Activated CD8-positive, alpha-beta T cell treated with anti-CD3 and anti-CD28 coated beads, Interleukin-2, amount 10 ng/mL, durations not matched to agents 7 days and 5 days (primary cell): ENCODE measurements at regions not wholly inside any gene's neighbourhood (a gene's known extent, or its start where the extent isn't known, plus 50 kb on each side); places are given as distances from the start of the nearest gene placed in this dataset.

Experiments
- ATAC-seq: fragments of 150-1000 bp; cut with Tn5 transposase; one replicate; pipeline ENCODE4 v1.10.0; 2021; ENCODE audit warnings: moderate library complexity
- CTCF ChIA-PET: fragments of 350-600 bp; sonication (Branson Sonifier 250); formaldehyde crosslinking; loops from one replicate; lab custom pipeline; 2021; ENCODE audit warnings: antibody characterized with exemption; lab: Charles Lee
- POLR2A ChIA-PET: fragments of 350-600 bp; sonication (Branson Sonifier 250); formaldehyde crosslinking; loops from one replicate; lab custom pipeline; 2021; ENCODE audit warnings: antibody characterized with exemption; lab: Charles Lee
- DNase-seq: peaks from one replicate; pipeline ENCODE4 v3.0.0-alpha.2; 2020
- H3K27ac Mint-ChIP-seq: one replicate; pipeline ENCODE4 v1.8.0; 2021; ENCODE audit warnings: mild to moderate bottlenecking, mixed read lengths
- H3K27me3 Mint-ChIP-seq: one replicate; pipeline ENCODE4 v1.8.0; 2021; ENCODE audit warnings: low read depth, mixed read lengths
- H3K36me3 Mint-ChIP-seq: one replicate; pipeline ENCODE4 v1.8.0; 2021; ENCODE audit warnings: low read depth, mixed read lengths
- H3K4me1 Mint-ChIP-seq: one replicate; pipeline ENCODE4 v1.8.0; 2021; ENCODE audit warnings: low read depth, mixed read lengths
- H3K4me3 Mint-ChIP-seq: one replicate; pipeline ENCODE4 v1.8.0; 2021; ENCODE audit warnings: mild to moderate bottlenecking, mixed read lengths
- H3K9me3 Mint-ChIP-seq: one replicate; pipeline ENCODE4 v1.8.0; 2022; ENCODE audit warnings: mixed read lengths; ENCODE audit not compliant: insufficient read depth

DNA sequence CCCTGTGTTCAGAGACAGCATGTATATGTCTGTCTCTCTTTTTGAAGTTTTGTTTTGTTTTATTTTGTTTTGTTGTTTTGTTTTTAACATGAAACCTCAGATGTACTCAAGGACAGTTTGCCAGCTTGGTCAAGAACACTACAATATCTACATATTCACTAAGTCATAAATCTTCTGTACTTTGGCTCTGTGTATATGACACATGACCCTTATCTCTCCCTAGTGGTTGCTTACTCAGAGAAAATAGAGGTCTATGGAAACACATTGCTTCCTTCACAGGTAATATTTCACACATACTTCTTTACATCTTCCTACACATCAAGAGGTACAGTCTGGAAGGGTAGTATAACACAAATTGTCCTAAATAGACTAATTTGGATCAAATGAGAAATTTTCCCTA is 312.6 kb upstream of the VRK2 start:
- no peaks in the 10 kb centered on the region for H3K36me3 Mint-ChIP-seq
- H3K27me3 Mint-ChIP-seq, result no peaks in the 10 kb centered on the region
- no peak overlapping the region for H3K4me3 Mint-ChIP-seq
- no peaks in the 10 kb centered on the region for H3K9me3 Mint-ChIP-seq
- H3K4me1 Mint-ChIP-seq, result no peaks in the 10 kb centered on the region
- ChIA-PET CTCF (interaction anchor here (2.1 kb wide), 1 partner anchor 13 kb away, joined by 9 read pairs; no protein-coding TSS in a partner anchor), POLR2A (no interaction called here)
- DNase-seq, result no peak
- ATAC-seq, result no peak
- H3K27ac Mint-ChIP-seq, result no peak overlapping the region

DNA sequence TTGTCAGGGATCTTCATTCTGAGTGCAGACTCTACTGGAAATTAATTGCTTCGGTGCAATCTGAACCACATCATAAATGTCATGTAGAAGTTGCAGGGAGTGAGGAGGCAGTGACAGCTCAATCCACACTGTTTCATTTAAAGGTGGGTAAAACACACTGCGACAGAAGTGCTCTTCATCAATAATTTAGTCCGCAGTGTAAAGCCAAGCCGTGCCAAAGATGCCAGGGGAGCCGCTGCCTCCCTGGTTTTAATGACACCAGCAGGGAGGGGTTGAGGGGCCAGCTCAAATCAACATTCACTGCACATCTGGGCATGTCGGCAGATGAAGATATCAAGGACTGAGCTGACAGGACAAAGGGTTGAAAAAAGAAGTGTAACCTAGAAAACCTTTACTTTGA is 305.7 kb upstream of the VRK2 start:
- no peak for ATAC-seq
- no peaks in the 10 kb centered on the region for H3K27me3 Mint-ChIP-seq
- H3K4me3 Mint-ChIP-seq, result no peak overlapping the region
- no peaks in the 10 kb centered on the region for H3K9me3 Mint-ChIP-seq
- no peaks in the 10 kb centered on the region for H3K36me3 Mint-ChIP-seq
- CTCF ChIA-PET, result no interaction called here
- no peak overlapping the region for H3K27ac Mint-ChIP-seq
- H3K4me1 Mint-ChIP-seq, result no peaks in the 10 kb centered on the region
- POLR2A ChIA-PET, result no interaction called here
- no peak for DNase-seq

- ChIA-PET POLR2A (no interaction called here), CTCF (no interaction called here)
- H3K9me3 Mint-ChIP-seq, result no peaks in the 10 kb centered on the region
- H3K36me3 Mint-ChIP-seq, result no peaks in the 10 kb centered on the region
- ATAC-seq, result no peak
- H3K27me3 Mint-ChIP-seq, result peaks cover 2% of the 10 kb centered on the region
- no peaks in the 10 kb centered on the region for H3K4me1 Mint-ChIP-seq
- H3K27ac Mint-ChIP-seq, result no peak overlapping the region
- no peak for DNase-seq
- H3K4me3 Mint-ChIP-seq, result no peak overlapping the region
Observed at GRCh38 chr2:57753636-57754035, 293.0 kb upstream of the VRK2 start.

DNA sequence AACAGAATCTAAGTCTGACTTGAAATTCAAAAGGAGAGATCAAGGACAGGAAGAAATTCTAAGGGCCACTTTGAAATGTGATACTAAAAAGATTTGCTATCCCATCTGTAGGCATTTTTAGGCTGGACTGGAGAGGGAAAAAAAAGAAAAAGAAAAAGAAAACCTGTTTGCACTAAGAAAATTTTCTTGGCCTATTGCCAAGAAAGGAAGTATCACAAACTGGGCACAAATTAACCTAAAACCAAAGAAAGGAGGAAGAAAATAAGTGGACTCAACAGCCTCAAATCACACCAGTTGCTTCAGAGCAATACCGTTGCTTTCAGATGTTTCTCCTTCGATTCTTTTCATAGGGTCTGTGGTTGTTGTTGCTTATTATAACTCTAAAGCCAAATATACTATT is 287.9 kb upstream of the VRK2 start:
- no peak for DNase-seq
- Mint-ChIP-seq H3K27ac (no peak overlapping the region), H3K4me1 (peaks cover 8% of the 10 kb centered on the region), H3K4me3 (no peak overlapping the region), H3K36me3 (no peaks in the 10 kb centered on the region), H3K9me3 (no peaks in the 10 kb centered on the region), H3K27me3 (no peaks in the 10 kb centered on the region)
- CTCF ChIA-PET, result interaction anchor here (0.6 to 2.1 kb wide), 6 partner anchors 10 to 689 kb away, joined by 3 to 6 read pairs (median 4); no protein-coding TSS in a partner anchor
- no peak for ATAC-seq
- POLR2A ChIA-PET, result no interaction called here

DNA sequence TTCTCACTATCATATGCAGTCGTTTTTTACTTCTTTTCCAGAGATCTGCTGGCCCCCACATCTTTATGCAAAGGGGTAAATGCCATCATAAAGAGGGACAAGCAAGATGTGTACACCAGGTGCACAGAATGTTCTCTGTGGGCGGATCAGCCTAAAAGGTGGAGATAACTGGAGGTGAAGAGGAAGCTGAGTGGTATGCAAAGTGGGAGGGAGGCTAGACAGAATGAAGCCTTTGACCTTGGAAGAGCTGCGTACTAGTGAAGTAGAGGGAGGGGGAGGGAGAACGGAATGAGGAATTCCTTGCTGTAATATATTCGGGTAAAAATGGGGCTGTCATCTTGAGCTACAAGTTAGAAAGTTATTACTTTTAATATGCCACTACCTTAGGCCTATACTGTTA is 287.5 kb upstream of the VRK2 start:
- ChIA-PET CTCF (interaction anchor here (0.7 to 2.1 kb wide), 6 partner anchors 9 to 689 kb away, joined by 3 to 6 read pairs (median 4); no protein-coding TSS in a partner anchor), POLR2A (no interaction called here)
- Mint-ChIP-seq H3K27me3 (no peaks in the 10 kb centered on the region), H3K27ac (no peak overlapping the region), H3K4me3 (no peak overlapping the region), H3K36me3 (no peaks in the 10 kb centered on the region), H3K4me1 (peaks cover 8% of the 10 kb centered on the region), H3K9me3 (no peaks in the 10 kb centered on the region)
- no peak for ATAC-seq
- DNase-seq, result no peak

DNA sequence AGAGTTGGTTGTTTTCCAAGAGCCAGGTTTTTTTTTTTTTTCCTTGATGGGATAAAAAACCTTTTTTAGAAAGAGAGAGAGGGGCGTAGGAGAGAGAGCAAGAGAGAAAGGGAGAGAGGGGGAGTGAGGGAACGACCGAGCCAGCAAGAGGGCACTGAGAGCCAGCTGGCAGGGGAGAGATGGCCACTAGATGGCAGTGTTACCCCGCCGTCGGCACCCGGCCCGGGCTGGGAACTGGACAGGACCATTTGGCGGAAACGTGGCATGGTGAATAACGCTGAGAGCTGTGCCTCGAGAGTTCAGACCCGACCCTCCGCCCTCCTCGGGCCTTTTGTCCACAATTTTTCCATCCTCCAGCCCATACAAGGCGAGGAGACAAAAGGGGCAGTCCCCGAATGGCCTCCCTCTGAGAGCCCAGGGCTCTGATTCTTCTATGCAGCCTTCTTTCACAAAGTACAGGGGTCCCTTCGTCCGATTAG is 286.7 kb upstream of the VRK2 start:
- Mint-ChIP-seq H3K4me1 (peaks cover 8% of the 10 kb centered on the region), H3K27ac (no peak overlapping the region), H3K27me3 (no peaks in the 10 kb centered on the region), H3K36me3 (no peaks in the 10 kb centered on the region), H3K4me3 (no peak overlapping the region), H3K9me3 (no peaks in the 10 kb centered on the region)
- DNase-seq (peak; percentile 78), ATAC-seq (peak; percentile 96)
- ChIA-PET POLR2A (no interaction called here), CTCF (interaction anchor here (0.7 to 2.1 kb wide), 5 partner anchors 9 to 921 kb away, joined by 3 to 6 read pairs (median 4); no protein-coding TSS in a partner anchor)

GRCh38 chr2:57760381-57760801 is 286.2 kb upstream of the VRK2 start:
- Mint-ChIP-seq H3K9me3 (no peaks in the 10 kb centered on the region), H3K27me3 (no peaks in the 10 kb centered on the region), H3K4me3 (no peak overlapping the region), H3K27ac (no peak overlapping the region), H3K4me1 (peaks cover 8% of the 10 kb centered on the region), H3K36me3 (no peaks in the 10 kb centered on the region)
- DNase-seq (no peak), ATAC-seq (no peak)
- POLR2A ChIA-PET, result no interaction called here
- CTCF ChIA-PET, result interaction anchor here (0.6 to 2.1 kb wide), 4 partner anchors 9 to 920 kb away, joined by 3 to 6 read pairs (median 4); no protein-coding TSS in a partner anchor

GRCh38 chr2:57776916-57777315 is 269.7 kb upstream of the VRK2 start:
- POLR2A ChIA-PET, result no interaction called here
- no peaks in the 10 kb centered on the region for H3K36me3 Mint-ChIP-seq

GRCh38 chr2:57782587-57782986 is 264.0 kb upstream of the VRK2 start:
- Mint-ChIP-seq H3K4me3 (no peak overlapping the region), H3K36me3 (no peaks in the 10 kb centered on the region), H3K27ac (no peak overlapping the region), H3K4me1 (no peaks in the 10 kb centered on the region), H3K27me3 (no peaks in the 10 kb centered on the region), H3K9me3 (no peaks in the 10 kb centered on the region)
- ATAC-seq, result no peak
- ChIA-PET CTCF (no interaction called here), POLR2A (no interaction called here)
- DNase-seq, result no peak

More at GRCh38 chr2:57776916-57777315, 269.7 kb upstream of the VRK2 start:
- ATAC-seq (no peak), DNase-seq (no peak)
- CTCF ChIA-PET, result interaction anchor here (0.5 to 1.3 kb wide), 2 partner anchors 18 to 286 kb away, joined by 3 read pairs; no protein-coding TSS in a partner anchor
- Mint-ChIP-seq H3K9me3 (no peaks in the 10 kb centered on the region), H3K4me3 (no peak overlapping the region), H3K4me1 (no peaks in the 10 kb centered on the region), H3K27me3 (no peaks in the 10 kb centered on the region), H3K27ac (no peak overlapping the region)

GRCh38 chr2:57793310-57793709 is 253.3 kb upstream of the VRK2 start:
- CTCF ChIA-PET, result no interaction called here
- no peaks in the 10 kb centered on the region for H3K4me1 Mint-ChIP-seq
- no peaks in the 10 kb centered on the region for H3K27me3 Mint-ChIP-seq
- ATAC-seq (no peak), DNase-seq (no peak)
- peaks cover 6% of the 10 kb centered on the region for H3K9me3 Mint-ChIP-seq
- H3K27ac Mint-ChIP-seq, result no peak overlapping the region
- no peak overlapping the region for H3K4me3 Mint-ChIP-seq
- POLR2A ChIA-PET, result no interaction called here
- H3K36me3 Mint-ChIP-seq, result no peaks in the 10 kb centered on the region

DNA sequence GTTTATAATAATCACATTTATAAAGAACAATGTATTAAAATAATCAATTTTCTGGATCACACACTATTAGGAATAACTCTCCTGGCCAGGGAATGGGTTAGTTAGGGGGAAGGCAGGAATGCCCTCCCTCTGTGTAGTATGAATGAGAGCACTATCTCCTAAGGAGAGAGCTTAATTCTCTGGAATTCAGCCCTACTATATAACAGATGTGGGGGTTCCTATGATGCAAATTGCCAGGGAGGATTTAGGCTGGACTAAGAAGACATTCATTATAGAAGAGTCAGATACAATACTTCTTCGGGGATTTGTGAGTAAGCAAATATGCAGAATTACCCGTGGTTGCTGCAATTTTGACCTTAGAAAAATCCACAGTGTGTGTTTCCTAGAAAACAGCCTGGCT is 250.1 kb upstream of the VRK2 start:
- DNase-seq (no peak), ATAC-seq (no peak)
- H3K9me3 Mint-ChIP-seq, result peaks cover 6% of the 10 kb centered on the region
- H3K36me3 Mint-ChIP-seq, result no peaks in the 10 kb centered on the region
- no peak overlapping the region for H3K4me3 Mint-ChIP-seq
- no peaks in the 10 kb centered on the region for H3K4me1 Mint-ChIP-seq
- ChIA-PET CTCF (no interaction called here), POLR2A (no interaction called here)
- H3K27ac Mint-ChIP-seq, result no peak overlapping the region
- H3K27me3 Mint-ChIP-seq, result no peaks in the 10 kb centered on the region

GRCh38 chr2:57798346-57798745 is 248.3 kb upstream of the VRK2 start:
- H3K4me3 Mint-ChIP-seq, result no peak overlapping the region
- no peaks in the 10 kb centered on the region for H3K4me1 Mint-ChIP-seq
- ATAC-seq (no peak), DNase-seq (no peak)
- ChIA-PET POLR2A (no interaction called here), CTCF (no interaction called here)
- no peaks in the 10 kb centered on the region for H3K27me3 Mint-ChIP-seq
- no peak overlapping the region for H3K27ac Mint-ChIP-seq
- H3K36me3 Mint-ChIP-seq, result no peaks in the 10 kb centered on the region
- no peaks in the 10 kb centered on the region for H3K9me3 Mint-ChIP-seq

GRCh38 chr2:57802243-57802642 is 244.4 kb upstream of the VRK2 start:
- no peak for DNase-seq
- H3K9me3 Mint-ChIP-seq, result no peaks in the 10 kb centered on the region
- H3K27ac Mint-ChIP-seq, result no peak overlapping the region
- CTCF ChIA-PET, result no interaction called here
- no peak overlapping the region for H3K4me3 Mint-ChIP-seq
- POLR2A ChIA-PET, result no interaction called here
- no peaks in the 10 kb centered on the region for H3K27me3 Mint-ChIP-seq
- H3K4me1 Mint-ChIP-seq, result no peaks in the 10 kb centered on the region
- H3K36me3 Mint-ChIP-seq, result no peaks in the 10 kb centered on the region
- ATAC-seq, result no peak
